A549 (cell line): ENCODE measurements at regions not wholly inside any gene's neighbourhood (a gene's known extent, or its start where the extent isn't known, plus 50 kb on each side); places are given as distances from the start of the nearest gene placed in this dataset.
A peak's percentile ranks its signal among the peaks of the same experiment; 100 is the strongest.

Experiments
- ATAC-seq, 2 experiments: fragments of 200-7000 bp in 1 of 2; fragments of >200 bp in 1 of 2; cut with Nextera tagmentation in 1 of 2; cut with Tn5 transposase in 1 of 2; 3 replicates each; pipeline versions ENCODE4 v1.8.0 to v1.9.1; 2018 to 2020; ENCODE audit warnings: mild to moderate bottlenecking in 1 of 2, moderate library complexity in 1 of 2
- CTCF ChIA-PET: fragments of 300-600 bp; sonication (Branson Sonifier 250); formaldehyde crosslinking; extraction: SDS; loops from one replicate; lab custom pipeline; 2021; ENCODE audit warnings: antibody characterized with exemption, inconsistent platforms; lab: Yijun Ruan, JAX
- POLR2A ChIA-PET: fragments of 350-600 bp; formaldehyde crosslinking; extraction: SDS; loops from one replicate; lab custom pipeline; 2021; ENCODE audit warnings: antibody characterized with exemption, inconsistent platforms; lab: Yijun Ruan, JAX
- DNase-seq, 2 experiments: peaks; one replicate each; pipeline versions ENCODE4 v3.0.0 to v3.0.0-alpha.2; 2011 to 2016; ENCODE audit warnings: low read depth in 1 of 2, low spot score in 1 of 2
- FAIRE-seq: peaks from 2 replicates; lab custom pipeline; 2011; peaks lifted over from hg19 to GRCh38; lab: Jason Lieb, UNC
- H3K27ac ChIP-seq, 2 experiments: fragments of >200 bp; sonication (Bioruptor Twin); formaldehyde crosslinking; 3 replicates each; pipeline ENCODE4 v1.5.1; 2016 to 2017
- H3K4me1 ChIP-seq: fragments of >200 bp; sonication (Bioruptor Twin); formaldehyde crosslinking; 3 replicates; pipeline ENCODE4 v1.6.1; 2016
- H3K4me2 ChIP-seq: fragments of >200 bp; sonication (Bioruptor Twin); formaldehyde crosslinking; 3 replicates; pipeline ENCODE4 v1.6.1; 2016
- H3K4me3 ChIP-seq: fragments of >200 bp; sonication (Bioruptor Twin); formaldehyde crosslinking; 3 replicates; pipeline ENCODE4 v1.5.1; 2016
- H3K9me3 ChIP-seq: fragments of >200 bp; sonication (Bioruptor Twin); formaldehyde crosslinking; 3 replicates; pipeline ENCODE4 v1.6.1; 2016
- CHD4 ChIP-seq: fragments of 200-600 bp; sonication (generic); IDR thresholded peaks from 2 replicates; pipeline ENCODE4 v1.6.1; 2016; ENCODE audit warnings: antibody characterized with exemption, mild to moderate bottlenecking, borderline replicate concordance
- ESRRA ChIP-seq: fragments of 150-350 bp; IDR thresholded peaks from 2 replicates; pipeline ENCODE4 v1.6.1; 2014; ENCODE audit warnings: mild to moderate bottlenecking, low read length, borderline replicate concordance
- FOSB ChIP-seq: fragments of 250-450 bp; sonication (Bioruptor Pico); IDR thresholded peaks from 2 replicates; pipeline ENCODE4 v1.5.0; 2020; ENCODE audit warnings: mild to moderate bottlenecking, moderate library complexity
- HDAC2 ChIP-seq: fragments of 200-600 bp; sonication (generic); IDR thresholded peaks from 2 replicates; pipeline ENCODE4 v1.6.1; 2016
- HES2 ChIP-seq: fragments of >200 bp; sonication (Bioruptor Twin); formaldehyde crosslinking; IDR thresholded peaks from 2 replicates; pipeline ENCODE4 v1.6.1; 2016
- HEYL ChIP-seq: fragments of 250-450 bp; sonication (Bioruptor Pico); IDR thresholded peaks from 2 replicates; pipeline ENCODE4 v1.8.0; 2021; ENCODE audit warnings: mild to moderate bottlenecking, moderate library complexity
- HOXB5 ChIP-seq: fragments of 250-450 bp; sonication (Bioruptor Pico); IDR thresholded peaks from 2 replicates; pipeline ENCODE4 v1.5.0; 2020; ENCODE audit warnings: mild to moderate bottlenecking, moderate library complexity
- JUN ChIP-seq, 2 experiments: fragments of >200 bp; sonication (Bioruptor Twin); formaldehyde crosslinking; IDR thresholded peaks; 2 replicates in 1 of 2; 3 replicates in 1 of 2; pipeline ENCODE4 v1.6.1; 2016 to 2017
- MAZ ChIP-seq: fragments of 150-350 bp; IDR thresholded peaks from 2 replicates; pipeline ENCODE4 v1.6.1; 2014; ENCODE audit warnings: antibody characterized with exemption, low read depth, low read length, borderline replicate concordance
- MYC ChIP-seq: IDR thresholded peaks from 2 replicates; pipeline ENCODE4 v1.6.1; 2012; ENCODE audit warnings: mild to moderate bottlenecking, inconsistent platforms, low read length, improper control_type of control experiment, borderline replicate concordance
- PHF8 ChIP-seq: fragments of 200-600 bp; sonication (generic); IDR thresholded peaks from 2 replicates; pipeline ENCODE4 v1.6.1; 2016; ENCODE audit warnings: low read depth, mild to moderate bottlenecking, antibody characterized with exemption, moderate library complexity, borderline replicate concordance
- POLR2A ChIP-seq: IDR thresholded peaks from 2 replicates; pipeline ENCODE4 v1.6.1; 2012; ENCODE audit warnings: mild to moderate bottlenecking, low read length
- POLR2AphosphoS2 ChIP-seq: conservative IDR thresholded peaks from 2 replicates; pipeline ENCODE4 v1.6.1; 2012; ENCODE audit warnings: low read length, improper control_type of control experiment, inconsistent platforms
- RAD21 ChIP-seq, 2 experiments: fragments of >200 bp in 1 of 2; sonication (Bioruptor Twin) in 1 of 2; formaldehyde crosslinking in 1 of 2; IDR thresholded peaks in 1 of 2; conservative IDR thresholded peaks in 1 of 2; 2 replicates in 1 of 2; 3 replicates in 1 of 2; pipeline ENCODE4 v1.6.1; 2012 to 2018; ENCODE audit warnings: inconsistent platforms in 1 of 2
- RARB ChIP-seq: fragments of 250-450 bp; sonication (Bioruptor Pico); IDR thresholded peaks from 2 replicates; pipeline ENCODE4 v1.8.0; 2021; ENCODE audit warnings: mild to moderate bottlenecking, moderate library complexity
- RCOR1 ChIP-seq: fragments of 150-350 bp; IDR thresholded peaks from 2 replicates; pipeline ENCODE4 v1.6.1; 2014; ENCODE audit warnings: antibody characterized with exemption, low read length, low read depth
- REST ChIP-seq: fragments of 200-600 bp; sonication (generic); IDR thresholded peaks from 2 replicates; pipeline ENCODE4 v1.6.1; 2016; ENCODE audit warnings: antibody characterized with exemption, mild to moderate bottlenecking, moderate library complexity
- RNF2 ChIP-seq: fragments of 200-600 bp; sonication (generic); IDR thresholded peaks from 2 replicates; pipeline ENCODE4 v1.6.1; 2016; ENCODE audit warnings: low read depth, mild to moderate bottlenecking, antibody characterized with exemption, moderate library complexity, borderline replicate concordance
- SMC3 ChIP-seq: fragments of >200 bp; sonication (Bioruptor Twin); formaldehyde crosslinking; IDR thresholded peaks from 3 replicates; pipeline ENCODE4 v1.6.1; 2018; ENCODE audit warnings: inconsistent platforms
- TFCP2L1 ChIP-seq: fragments of 250-450 bp; sonication (Bioruptor Pico); IDR thresholded peaks from 2 replicates; pipeline ENCODE4 v1.5.0; 2021; ENCODE audit warnings: mild to moderate bottlenecking
- TP53 ChIP-seq: fragments of 250-450 bp; sonication (Bioruptor Pico); IDR thresholded peaks from 2 replicates; pipeline ENCODE4 v1.5.0; 2021; ENCODE audit warnings: mild to moderate bottlenecking, moderate library complexity
- ZFP36 ChIP-seq: fragments of 450-650 bp; IDR thresholded peaks from 2 replicates; pipeline ENCODE4 v1.6.1; 2014; ENCODE audit warnings: borderline replicate concordance; ENCODE audit not compliant: partially characterized antibody
- ZNF302 ChIP-seq: fragments of 250-450 bp; sonication (Bioruptor Pico); IDR thresholded peaks from 2 replicates; pipeline ENCODE4 v1.9.0; 2021; ENCODE audit warnings: inconsistent platforms, mild to moderate bottlenecking, moderate library complexity
- ZSCAN20 ChIP-seq: fragments of 250-450 bp; sonication (Bioruptor Pico); IDR thresholded peaks from 2 replicates; pipeline ENCODE4 v1.8.0; 2022; ENCODE audit warnings: mild to moderate bottlenecking, moderate library complexity
- WGBS: methylation state at CpG from one replicate; pipeline ENCODE4 v1.1.6; 2017; ENCODE audit errors: missing lambda C conversion rate; 5-methylcytosine and 5-hydroxymethylcytosine counted together
- TF ChIP-seq, protein P1 (sequence below): fragments of >200 bp; sonication (Bioruptor Twin); formaldehyde crosslinking; IDR thresholded peaks from 3 replicates; pipeline ENCODE4 v1.6.1; 2016
- TF ChIP-seq, protein P2 (sequence below): IDR thresholded peaks from 2 replicates; pipeline ENCODE4 v1.6.1; 2012
- TF ChIP-seq, protein P3 (sequence below): fragments of 150-350 bp; IDR thresholded peaks from 2 replicates; pipeline ENCODE4 v1.6.1; 2014; ENCODE audit warnings: low read depth, mild to moderate bottlenecking, low read length

GRCh38 chr12:60112763-60113162 is 516.9 kb downstream of the SLC16A7 start:
- TF ChIP-seq JUN (IDR thresholded peaks at IDR 0.05): no peak
- TF ChIP-seq MAZ: no peak
- TF ChIP-seq HES2: no peak
- TF ChIP-seq, protein P1, sequence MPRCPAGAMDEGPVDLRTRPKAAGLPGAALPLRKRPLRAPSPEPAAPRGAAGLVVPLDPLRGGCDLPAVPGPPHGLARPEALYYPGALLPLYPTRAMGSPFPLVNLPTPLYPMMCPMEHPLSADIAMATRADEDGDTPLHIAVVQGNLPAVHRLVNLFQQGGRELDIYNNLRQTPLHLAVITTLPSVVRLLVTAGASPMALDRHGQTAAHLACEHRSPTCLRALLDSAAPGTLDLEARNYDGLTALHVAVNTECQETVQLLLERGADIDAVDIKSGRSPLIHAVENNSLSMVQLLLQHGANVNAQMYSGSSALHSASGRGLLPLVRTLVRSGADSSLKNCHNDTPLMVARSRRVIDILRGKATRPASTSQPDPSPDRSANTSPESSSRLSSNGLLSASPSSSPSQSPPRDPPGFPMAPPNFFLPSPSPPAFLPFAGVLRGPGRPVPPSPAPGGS: no peak
- TF ChIP-seq, protein P2, sequence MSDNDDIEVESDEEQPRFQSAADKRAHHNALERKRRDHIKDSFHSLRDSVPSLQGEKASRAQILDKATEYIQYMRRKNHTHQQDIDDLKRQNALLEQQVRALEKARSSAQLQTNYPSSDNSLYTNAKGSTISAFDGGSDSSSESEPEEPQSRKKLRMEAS: no peak
- TF ChIP-seq RNF2: no peak
- no peak for TF ChIP-seq TP53 (CRISPR knock-in tag)
- TF ChIP-seq TFCP2L1 (CRISPR knock-in tag): no peak
- no peak for TF ChIP-seq HEYL
- no peak for TF ChIP-seq HDAC2
- no peak for TF ChIP-seq RARB (CRISPR knock-in tag)
- TF ChIP-seq REST: no peak
- no peak for TF ChIP-seq ZSCAN20 (CRISPR knock-in tag)
- no peak for TF ChIP-seq POLR2A
- no peak for TF ChIP-seq PHF8
- no peak for TF ChIP-seq RAD21 (conservative IDR thresholded peaks at IDR 0.05 in 1 of 2, IDR thresholded peaks at IDR 0.05 in 1 of 2)
- TF ChIP-seq RCOR1: no peak
- TF ChIP-seq ZFP36: no peak
- no peak for TF ChIP-seq ZNF302 (CRISPR knock-in tag)
- no peak for TF ChIP-seq SMC3
- H3K4me2 ChIP-seq: no peak overlapping the region
- no peaks in the 10 kb centered on the region for H3K4me1 ChIP-seq
- ChIA-PET POLR2A (no interaction called here), CTCF (no interaction called here)
- FAIRE-seq (peak; percentile 39), DNase-seq (no peak), ATAC-seq (no peak)
- no peak overlapping the region for H3K4me3 ChIP-seq
- WGBS: 0% methylated on average over 1 of the region's 1 CpG
- H3K27ac ChIP-seq: no peak overlapping the region
- no peaks in the 10 kb centered on the region for H3K9me3 ChIP-seq

DNA sequence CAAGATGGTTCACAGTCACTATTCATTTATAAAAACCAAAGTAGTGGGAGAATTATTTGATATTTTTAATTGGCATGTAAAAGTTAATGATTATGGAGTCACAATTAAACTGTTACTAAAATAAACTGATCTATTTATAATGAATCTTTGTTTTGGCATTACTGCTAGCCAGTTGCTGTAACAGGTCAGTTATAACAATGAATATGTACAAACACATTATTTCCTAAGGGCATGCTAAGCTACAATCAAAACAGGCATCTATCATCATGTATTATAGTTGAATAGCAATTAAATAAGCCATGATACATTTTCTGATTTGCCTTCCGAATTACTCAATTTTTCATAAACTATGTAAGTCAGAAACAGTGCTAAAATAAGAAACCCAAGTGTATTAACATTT is 518.3 kb downstream of the SLC16A7 start:
- ChIA-PET POLR2A (no interaction called here), CTCF (no interaction called here)
- Histone ChIP-seq H3K4me1 (no peaks in the 10 kb centered on the region), H3K4me3 (no peak overlapping the region), H3K27ac (no peak overlapping the region), H3K4me2 (no peak overlapping the region), H3K9me3 (no peaks in the 10 kb centered on the region)
- TF ChIP-seq JUN (IDR thresholded peaks at IDR 0.05): no peak
- no peak for TF ChIP-seq ZSCAN20 (CRISPR knock-in tag)
- TF ChIP-seq FOSB (CRISPR knock-in tag): no peak
- FAIRE-seq (no peak), ATAC-seq (no peak), DNase-seq (no peak)
- 69% methylated on average over 1 of the region's 1 CpG for WGBS

GRCh38 chr12:60119327-60119726 is 523.5 kb downstream of the SLC16A7 start:
- Histone ChIP-seq H3K4me3 (no peak overlapping the region), H3K9me3 (no peaks in the 10 kb centered on the region), H3K27ac (no peak overlapping the region), H3K4me2 (no peak overlapping the region), H3K4me1 (no peaks in the 10 kb centered on the region)
- WGBS: 45% methylated on average over 2 of the region's 2 CpGs
- ChIA-PET POLR2A (no interaction called here), CTCF (no interaction called here)
- FAIRE-seq: no peak
- no peak for ATAC-seq
- DNase-seq: no peak
- TF ChIP-seq CHD4: no peak
- TF ChIP-seq ESRRA: no peak
- no peak for TF ChIP-seq TFCP2L1 (CRISPR knock-in tag)
- TF ChIP-seq SMC3: no peak
- no peak for TF ChIP-seq POLR2AphosphoS2
- TF ChIP-seq JUN (IDR thresholded peaks at IDR 0.05): no peak
- no peak for TF ChIP-seq HOXB5 (CRISPR knock-in tag)
- TF ChIP-seq, protein P3, sequence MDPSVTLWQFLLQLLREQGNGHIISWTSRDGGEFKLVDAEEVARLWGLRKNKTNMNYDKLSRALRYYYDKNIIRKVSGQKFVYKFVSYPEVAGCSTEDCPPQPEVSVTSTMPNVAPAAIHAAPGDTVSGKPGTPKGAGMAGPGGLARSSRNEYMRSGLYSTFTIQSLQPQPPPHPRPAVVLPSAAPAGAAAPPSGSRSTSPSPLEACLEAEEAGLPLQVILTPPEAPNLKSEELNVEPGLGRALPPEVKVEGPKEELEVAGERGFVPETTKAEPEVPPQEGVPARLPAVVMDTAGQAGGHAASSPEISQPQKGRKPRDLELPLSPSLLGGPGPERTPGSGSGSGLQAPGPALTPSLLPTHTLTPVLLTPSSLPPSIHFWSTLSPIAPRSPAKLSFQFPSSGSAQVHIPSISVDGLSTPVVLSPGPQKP: no peak
- TF ChIP-seq MYC: no peak
- no peak for TF ChIP-seq HES2
